GM21381 (cell line): ENCODE measurements at regions not wholly inside any gene's neighbourhood (a gene's known extent, or its start where the extent isn't known, plus 50 kb on each side); places are given as distances from the start of the nearest gene placed in this dataset.
"Not testable (repeated sequence)": the region's sequence is repeated elsewhere in the genome, so short reads cannot be mapped to it uniquely, and the experiment has no call there.

ENCODE experiments used
- ATAC-seq: cut with Tn5 transposase; IDR thresholded peaks from one replicate; pipeline ENCODE4 v1.9.1; 2021; ENCODE audit warnings: mild to moderate bottlenecking, moderate library complexity; ENCODE audit not compliant: unreplicated experiment

DNA sequence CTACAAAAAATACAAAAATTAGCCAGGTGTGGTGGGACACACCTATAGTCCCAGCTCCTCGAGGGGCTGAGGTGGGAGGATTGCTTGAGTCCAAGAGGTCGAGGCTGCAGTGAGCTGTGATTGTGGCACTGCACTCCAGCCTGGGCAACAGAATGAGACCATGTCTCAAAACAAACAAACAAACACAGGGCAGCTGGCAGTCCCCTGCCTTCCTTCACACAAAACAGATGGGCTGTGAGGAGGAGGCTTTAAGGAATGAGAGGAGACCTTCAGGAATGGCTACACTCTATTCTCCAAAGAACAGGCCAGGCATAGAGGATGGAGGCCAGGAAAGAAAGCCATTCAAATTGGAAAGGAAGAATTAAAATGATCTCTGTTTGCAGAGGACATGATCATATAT lies 65.6 kb upstream of the MAML3 start:
- ATAC-seq = no peak

DNA sequence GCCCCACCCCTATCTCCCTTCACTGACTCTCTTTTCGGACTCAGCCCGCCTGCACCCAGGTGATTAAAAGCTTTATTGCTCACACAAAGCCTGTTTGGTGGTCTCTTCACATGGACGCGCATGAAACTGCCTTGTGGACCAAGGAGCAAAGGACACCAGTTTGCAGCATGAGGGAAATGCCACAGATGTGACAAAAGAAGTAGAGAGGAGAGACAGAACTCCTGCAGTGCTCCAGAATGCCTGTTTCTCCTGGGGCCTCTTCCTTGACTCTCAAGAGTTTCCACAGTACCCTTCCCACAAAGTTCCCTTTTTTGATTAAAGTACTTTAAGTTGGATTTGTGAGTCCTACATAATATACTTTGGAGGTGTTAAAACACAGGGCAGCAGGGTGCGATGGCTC lies 65.1 kb upstream of the MAML3 start:
- ATAC-seq = not testable (repeated sequence)

DNA sequence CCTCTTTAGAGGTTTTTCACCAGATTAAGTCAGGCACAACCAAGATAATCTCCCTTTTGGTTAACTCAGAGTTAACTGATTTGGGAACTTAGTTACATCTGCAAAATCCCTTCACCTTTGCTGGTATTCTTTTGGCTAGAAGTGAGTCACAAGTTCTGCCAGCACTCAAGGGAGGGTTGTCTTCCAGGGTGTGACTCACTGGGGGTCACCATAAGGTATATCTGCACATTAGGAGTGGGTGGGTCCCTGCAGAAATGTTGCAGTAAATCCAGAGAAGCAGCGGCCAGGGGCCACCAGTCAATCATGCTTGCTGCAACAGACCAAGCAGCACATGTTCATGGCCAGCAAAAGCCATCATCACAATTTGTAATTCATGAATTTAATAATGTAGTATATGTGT lies 59.8 kb upstream of the MAML3 start:
- no peak for ATAC-seq

DNA sequence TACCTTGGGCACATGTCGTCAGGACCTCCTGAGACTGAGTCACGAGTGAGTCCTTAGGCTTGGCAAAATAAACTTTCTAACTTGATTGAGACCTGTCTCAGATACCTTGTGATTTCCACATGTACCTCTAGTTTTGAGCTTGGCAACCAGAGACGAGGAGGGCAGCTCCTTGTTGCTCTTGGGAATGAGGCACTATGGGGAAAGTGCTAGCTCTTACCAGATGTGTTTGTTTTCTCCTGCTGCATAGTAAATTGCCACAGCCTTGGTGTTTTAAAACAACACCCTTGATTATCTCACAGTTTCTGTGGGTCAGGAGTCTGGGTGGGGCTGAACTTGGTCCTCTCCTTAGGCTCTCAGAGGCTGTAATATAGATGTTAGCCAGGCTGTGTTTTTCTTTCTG lies 59.1 kb upstream of the MAML3 start:
- no peak for ATAC-seq

DNA sequence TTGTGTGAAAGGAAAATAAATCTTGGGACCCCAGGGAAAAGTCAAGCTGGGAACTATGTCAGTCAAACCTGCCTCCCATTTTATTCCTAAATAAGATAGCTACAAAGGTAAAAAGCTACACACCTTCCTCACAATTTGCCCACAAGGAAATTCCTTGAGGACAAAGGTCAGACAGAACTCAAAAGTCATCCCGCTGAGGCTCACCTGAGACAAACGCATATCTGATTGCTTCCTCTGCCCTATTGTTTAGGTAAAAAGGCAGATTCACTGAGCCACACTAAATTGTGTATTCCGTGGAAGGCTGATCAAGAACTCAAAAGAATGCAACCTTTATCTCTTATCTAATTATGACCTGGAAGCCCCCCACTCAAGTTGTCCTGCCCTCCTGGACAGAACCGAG lies 58.7 kb upstream of the MAML3 start:
- no peak for ATAC-seq

DNA sequence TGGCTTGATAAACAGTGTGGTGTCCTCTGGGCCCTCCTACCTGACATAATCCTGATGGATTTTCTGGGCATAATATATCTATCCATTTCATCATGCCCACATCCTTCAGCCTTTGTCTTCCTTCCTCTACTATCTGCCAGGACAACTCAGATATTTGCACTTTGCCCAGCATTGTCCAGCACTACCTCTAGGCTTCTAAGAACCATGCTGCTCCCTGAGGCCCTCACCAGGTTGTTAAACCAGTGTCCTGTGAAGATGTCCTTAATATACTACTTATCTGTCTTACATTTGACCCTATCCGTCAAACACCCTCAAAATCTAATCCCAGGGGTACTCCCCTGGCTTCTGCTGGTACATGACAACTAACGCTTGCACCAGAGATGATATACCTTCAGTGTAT lies 58.2 kb upstream of the MAML3 start:
- ATAC-seq = no peak

DNA sequence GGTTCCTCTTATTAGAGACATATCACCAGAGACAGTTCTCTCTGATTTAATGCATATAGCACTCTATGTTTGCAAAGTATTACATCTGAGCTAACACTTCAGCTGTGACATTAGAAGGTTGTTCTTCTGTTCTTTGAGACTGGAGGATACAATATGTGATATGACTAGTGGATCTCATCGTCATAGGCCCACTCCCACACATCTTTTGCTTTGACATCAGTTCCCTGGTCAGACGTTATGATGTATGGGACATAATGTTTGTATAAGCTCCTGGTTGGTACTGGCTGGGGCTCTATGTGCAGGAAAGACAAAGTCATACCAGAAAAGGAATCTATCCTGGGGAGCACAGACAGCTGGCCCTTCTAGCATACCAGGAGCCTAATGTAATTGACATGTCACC lies 57.7 kb upstream of the MAML3 start:
- no peak for ATAC-seq

DNA sequence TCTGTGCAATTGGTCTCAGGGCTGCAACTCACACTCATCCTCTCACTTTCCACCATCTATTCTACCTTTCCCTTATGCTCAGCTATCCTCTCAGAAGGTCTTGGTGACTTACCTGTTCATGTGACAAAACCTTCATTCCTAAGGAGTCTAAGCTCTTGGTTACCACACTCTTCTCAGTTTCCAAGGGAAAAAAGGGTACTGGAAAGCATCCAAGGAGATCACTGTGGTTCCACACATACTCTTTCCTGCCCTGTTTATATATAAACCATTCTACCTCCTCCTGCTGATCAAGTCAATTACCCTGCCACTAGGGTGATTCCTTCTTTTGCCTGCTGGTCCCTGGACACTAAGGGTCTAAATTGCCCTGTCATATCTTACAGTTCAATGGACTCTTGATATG lies 57.2 kb upstream of the MAML3 start:
- ATAC-seq = no peak

DNA sequence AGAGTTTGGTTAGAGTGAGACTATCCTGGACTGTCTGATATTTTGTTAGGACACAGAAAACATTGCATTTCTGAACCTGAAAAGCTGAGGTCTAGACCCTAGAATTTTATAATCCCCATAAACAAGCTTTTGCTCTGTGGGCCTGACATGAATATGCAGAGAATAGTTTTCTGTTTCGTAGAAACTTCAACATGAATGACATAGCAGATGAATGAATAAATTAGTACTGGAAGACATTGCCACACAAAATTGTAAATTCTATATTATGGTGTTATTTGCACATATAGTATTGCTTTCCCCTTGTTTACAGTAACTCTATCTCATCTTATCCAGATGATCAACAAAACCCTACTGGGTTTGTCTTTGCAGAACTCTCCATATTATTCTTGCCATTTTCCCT lies 54.9 kb upstream of the MAML3 start:
- no peak for ATAC-seq
